ENCODE measurements at regions not wholly inside any gene's neighbourhood (a gene's known extent, or its start where the extent isn't known, plus 50 kb on each side); places are given as distances from the start of the nearest gene placed in this dataset.

GRCh38 chr13:99656844-99657381 lies 155.6 kb downstream of the TM9SF2 start:
- POLR2A ChIA-PET = no interaction called here
- no peaks in the 10 kb centered on the region for H3K9me3 ChIP-seq (ENCODE audit: low read length)
- H3K4me1 ChIP-seq (ENCODE audit: insufficient read depth, low read length) = peaks cover 26% of the 10 kb centered on the region
- H4K20me1 ChIP-seq (ENCODE audit: insufficient read depth, low read length) = no peaks in the 10 kb centered on the region
- TF ChIP-seq ZBTB2 (CRISPR knock-in tag; IDR thresholded peaks at IDR 0.05; ENCODE audit: low read depth) (no peak), NCOR1 (IDR thresholded peaks at IDR 0.05; ENCODE audit: borderline replicate concordance, low read length) (no peak), ZNF3 (CRISPR knock-in tag; IDR thresholded peaks at IDR 0.05) (no peak), MIER2 (CRISPR knock-in tag; IDR thresholded peaks at IDR 0.05) (no peak), ELF3 (CRISPR knock-in tag; IDR thresholded peaks at IDR 0.05) (no peak), ZNF576 (CRISPR knock-in tag; IDR thresholded peaks at IDR 0.05) (no peak), ZNF33A (CRISPR knock-in tag; IDR thresholded peaks at IDR 0.05; ENCODE audit: borderline replicate concordance) (no peak), GLI4 (CRISPR knock-in tag; IDR thresholded peaks at IDR 0.05; ENCODE audit: borderline replicate concordance) (no peak), ZBTB25 (CRISPR knock-in tag; IDR thresholded peaks at IDR 0.05) (no peak), ZNF678 (CRISPR knock-in tag; IDR thresholded peaks at IDR 0.05) (no peak), ZNF17 (CRISPR knock-in tag; IDR thresholded peaks at IDR 0.05) (no peak), POLR2AphosphoS2 (IDR thresholded peaks at IDR 0.05; ENCODE audit: low read depth, low read length) (no peak)
- H3K27me3 ChIP-seq (ENCODE audit: control insufficient read depth in 1 of 2, insufficient read depth in 2 of 2, low read length in 2 of 2) = no peaks in the 10 kb centered on the region
- CTCF ChIA-PET (ENCODE audit: low intra/inter-chr PET ratio, low total read pairs) = interaction anchor here (0.7 to 1.4 kb wide), 2 partner anchors 579 to 857 kb away, joined by 3 read pairs; no protein-coding TSS in a partner anchor
- no peaks in the 10 kb centered on the region for H3K79me2 ChIP-seq (ENCODE audit: insufficient read depth, low read length)
- H3K27ac ChIP-seq (ENCODE audit: extremely low read length, insufficient read depth, low read length) = no peak overlapping the region
- no TSS peak for BruUV-seq (replicated peaks)
- H2AFZ ChIP-seq (ENCODE audit: low read length) = no peak overlapping the region
- in situ Hi-C loops (cut with HindIII; ENCODE audit: extremely low pct_ligation_motif_present, low pct_unique_long_range_greater_than_20kb) (loop anchor here (25.0 kb wide), 3 partner anchors 580 to 1455 kb away; no protein-coding TSS in a partner anchor), intact Hi-C loops (cut with micrococcal nuclease; ENCODE audit: unreplicated experiment) (loop anchor here (1.0 to 5.0 kb wide), 6 partner anchors 252 to 885 kb away; partner anchors contain the start of gene ZIC5)
- no peak overlapping the region for H3K4me3 ChIP-seq (replicated peaks in 1 of 3; ENCODE audit: insufficient read depth in 1 of 3, low read depth in 2 of 3, low read length in 3 of 3)
- DNase-seq (ENCODE audit: low spot score) (no peak), FAIRE-seq (no peak), ATAC-seq (no peak)
- H3K4me2 ChIP-seq (ENCODE audit: low read depth, low read length) = no peak overlapping the region
- no peak overlapping the region for H3K9ac ChIP-seq (ENCODE audit: insufficient read depth, low read depth, low read length)
- H3K36me3 ChIP-seq (replicated peaks in 1 of 2; ENCODE audit: control insufficient read depth in 1 of 2, insufficient read depth in 2 of 2, low read length in 2 of 2) = no peaks in the 10 kb centered on the region
- 89% methylated on average over 6 of the region's 6 CpGs for WGBS (ENCODE audit: low lambda C conversion rate)
